Stomach (tissue), 4 donors: ENCODE measurements at regions not wholly inside any gene's neighbourhood (a gene's known extent, or its start where the extent isn't known, plus 50 kb on each side); places are given as distances from the start of the nearest gene placed in this dataset.

Experiments used
- EP300 ChIP-seq: sonication (generic); formaldehyde crosslinking; IDR thresholded peaks from one replicate; pipeline ENCODE4 v1.6.1; 2017; ENCODE audit warnings: antibody characterized with exemption
- POLR2A ChIP-seq, 4 donors: fragments of 450-650 bp; IDR thresholded peaks; one replicate each; pipeline ENCODE4 v1.6.1; 2016; ENCODE audit warnings: antibody characterized with exemption in 4 of 4, control low read depth in 2 of 4, mild to moderate bottlenecking in 1 of 4, moderate library complexity in 1 of 4
- POLR2AphosphoS5 ChIP-seq, 3 donors: sonication (generic); formaldehyde crosslinking; IDR thresholded peaks; one replicate each; pipeline ENCODE4 v1.6.1; 2016; ENCODE audit warnings: antibody characterized with exemption in 3 of 3
- TF ChIP-seq, protein P1 (sequence below), 7 experiments: fragments of 450-650 bp in 4 of 7; fragments of 200-600 bp in 3 of 7; sonication (generic) in 3 of 7; IDR thresholded peaks; one replicate each; pipeline ENCODE4 v1.5.1; 2016 to 2019; ENCODE audit warnings: antibody characterized with exemption in 7 of 7, control low read depth in 2 of 7, mild to moderate bottlenecking in 1 of 7

DNA sequence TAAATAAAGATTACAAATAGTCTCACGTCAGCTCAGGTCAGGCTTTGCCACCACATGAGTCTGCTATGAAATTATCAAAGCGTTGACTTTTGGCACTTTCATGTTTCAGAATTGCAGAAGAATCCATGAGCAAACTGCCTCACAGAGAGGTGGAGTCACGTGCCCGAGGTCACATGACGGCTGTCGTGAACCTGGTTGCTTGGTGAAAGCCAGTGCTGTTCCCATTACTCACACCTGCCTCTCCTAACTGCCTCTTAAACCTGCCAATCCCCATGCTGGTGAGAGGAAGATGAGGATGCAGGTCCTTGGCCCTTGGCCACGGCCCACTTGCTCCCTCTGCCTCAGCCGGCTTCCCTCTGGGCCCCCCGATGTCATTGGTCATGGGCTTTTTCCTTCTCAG lies 272.7 kb downstream of the BCL11B start:
- TF ChIP-seq EP300 (no peak), POLR2A (IDR thresholded peaks at IDR 0.05) (no peak), POLR2AphosphoS5 (IDR thresholded peaks at IDR 0.05) (no peak)
- TF ChIP-seq, protein P1, sequence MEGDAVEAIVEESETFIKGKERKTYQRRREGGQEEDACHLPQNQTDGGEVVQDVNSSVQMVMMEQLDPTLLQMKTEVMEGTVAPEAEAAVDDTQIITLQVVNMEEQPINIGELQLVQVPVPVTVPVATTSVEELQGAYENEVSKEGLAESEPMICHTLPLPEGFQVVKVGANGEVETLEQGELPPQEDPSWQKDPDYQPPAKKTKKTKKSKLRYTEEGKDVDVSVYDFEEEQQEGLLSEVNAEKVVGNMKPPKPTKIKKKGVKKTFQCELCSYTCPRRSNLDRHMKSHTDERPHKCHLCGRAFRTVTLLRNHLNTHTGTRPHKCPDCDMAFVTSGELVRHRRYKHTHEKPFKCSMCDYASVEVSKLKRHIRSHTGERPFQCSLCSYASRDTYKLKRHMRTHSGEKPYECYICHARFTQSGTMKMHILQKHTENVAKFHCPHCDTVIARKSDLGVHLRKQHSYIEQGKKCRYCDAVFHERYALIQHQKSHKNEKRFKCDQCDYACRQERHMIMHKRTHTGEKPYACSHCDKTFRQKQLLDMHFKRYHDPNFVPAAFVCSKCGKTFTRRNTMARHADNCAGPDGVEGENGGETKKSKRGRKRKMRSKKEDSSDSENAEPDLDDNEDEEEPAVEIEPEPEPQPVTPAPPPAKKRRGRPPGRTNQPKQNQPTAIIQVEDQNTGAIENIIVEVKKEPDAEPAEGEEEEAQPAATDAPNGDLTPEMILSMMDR (IDR thresholded peaks at IDR 0.05): no peak
